ENCODE measurements at regions not wholly inside any gene's neighbourhood (a gene's known extent, or its start where the extent isn't known, plus 50 kb on each side); places are given as distances from the start of the nearest gene placed in this dataset.

- TF ChIP-seq CTCF (conservative IDR thresholded peaks at IDR 0.05; ENCODE audit: low read depth, low read length) = no peak
- no peak overlapping the region for H3K4me3 ChIP-seq (ENCODE audit: low read depth, low read length)
- no peak for DNase-seq (ENCODE audit: low read depth)
These were observed 301.9 kb downstream of the CCER1 start for GRCh38 chr12:90653040-90653439.

- DNase-seq (ENCODE audit: low read depth) = no peak
- TF ChIP-seq CTCF (conservative IDR thresholded peaks at IDR 0.05; ENCODE audit: low read depth, low read length) = no peak
- no peak overlapping the region for H3K4me3 ChIP-seq (ENCODE audit: low read depth, low read length)
These were observed 302.7 kb downstream of the CCER1 start for GRCh38 chr12:90652280-90652679.

GRCh38 chr12:90645181-90645580 lies 309.8 kb downstream of the CCER1 start:
- DNase-seq (ENCODE audit: low read depth) = no peak
- TF ChIP-seq CTCF (conservative IDR thresholded peaks at IDR 0.05; ENCODE audit: low read depth, low read length) = no peak
- H3K4me3 ChIP-seq (ENCODE audit: low read depth, low read length) = no peak overlapping the region

- no peak for TF ChIP-seq CTCF (conservative IDR thresholded peaks at IDR 0.05; ENCODE audit: low read depth, low read length)
- DNase-seq (ENCODE audit: low read depth) = no peak
- H3K4me3 ChIP-seq (ENCODE audit: low read depth, low read length) = no peak overlapping the region
These were observed 323.3 kb downstream of the CCER1 start for GRCh38 chr12:90631591-90632212.

GRCh38 chr12:90630006-90630405 lies 325.0 kb downstream of the CCER1 start:
- H3K4me3 ChIP-seq (ENCODE audit: low read depth, low read length) = no peak overlapping the region
- no peak for DNase-seq (ENCODE audit: low read depth)
- no peak for TF ChIP-seq CTCF (conservative IDR thresholded peaks at IDR 0.05; ENCODE audit: low read depth, low read length)

GRCh38 chr12:90628213-90628612 lies 326.8 kb downstream of the CCER1 start:
- DNase-seq (ENCODE audit: low read depth) = no peak
- no peak for TF ChIP-seq CTCF (conservative IDR thresholded peaks at IDR 0.05; ENCODE audit: low read depth, low read length)
- H3K4me3 ChIP-seq (ENCODE audit: low read depth, low read length) = no peak overlapping the region

GRCh38 chr12:90627180-90627896 lies 327.6 kb downstream of the CCER1 start:
- H3K4me3 ChIP-seq (ENCODE audit: low read depth, low read length) = no peak overlapping the region
- TF ChIP-seq CTCF (conservative IDR thresholded peaks at IDR 0.05; ENCODE audit: low read depth, low read length) = no peak
- no peak for DNase-seq (ENCODE audit: low read depth)

Measured in epithelial cell of proximal tubule (primary cell).